Neural cell (in vitro differentiated cells): ENCODE measurements at regions not wholly inside any gene's neighbourhood (a gene's known extent, or its start where the extent isn't known, plus 50 kb on each side); places are given as distances from the start of the nearest gene placed in this dataset.

Experiments used
- H2AFZ ChIP-seq: fragments of 200-600, 300-800 bp; sonication (generic), shearing (Covaris generic); 2 replicates; pipeline ENCODE4 v1.6.0; 2014; ENCODE audit warnings: low read depth, mild to moderate bottlenecking, antibody characterized with exemption, low read length, moderate library complexity
- H3F3A ChIP-seq: fragments of 200-600 bp; shearing (Covaris generic); 2 replicates; pipeline ENCODE4 v1.6.1; 2016; ENCODE audit warnings: mild to moderate bottlenecking, moderate library complexity, mixed read lengths, antibody characterized with exemption, low read length; ENCODE audit not compliant: insufficient read depth, poor library complexity, severe bottlenecking
- H3K27ac ChIP-seq: fragments of 200-600, 300-800 bp; sonication (generic), shearing (Covaris generic); 2 replicates; pipeline ENCODE4 v1.5.1; 2014; ENCODE audit warnings: mild to moderate bottlenecking, low read length, moderate library complexity
- H3K27me3 ChIP-seq: fragments of 300-800, 200-600 bp; sonication (generic), shearing (Covaris generic); 2 replicates; pipeline ENCODE4 v1.6.0; 2014; ENCODE audit warnings: mild to moderate bottlenecking, low read depth, low read length, moderate library complexity; ENCODE audit not compliant: insufficient read depth
- H3K36me3 ChIP-seq: fragments of 300-800, 200-600 bp; sonication (generic), shearing (Covaris generic); 2 replicates; pipeline ENCODE4 v1.5.1; 2014; ENCODE audit warnings: mild to moderate bottlenecking, antibody characterized with exemption, low read length, moderate library complexity; ENCODE audit not compliant: insufficient read depth
- H3K4me2 ChIP-seq: fragments of 300-800, 200-600 bp; sonication (generic), shearing (Covaris generic); 2 replicates; pipeline ENCODE4 v1.6.0; 2014; ENCODE audit warnings: mild to moderate bottlenecking, low read length
- H3K4me3 ChIP-seq: fragments of 300-800, 200-600 bp; sonication (generic), shearing (Covaris generic); 2 replicates; pipeline ENCODE4 v1.5.1; 2014; ENCODE audit warnings: mild to moderate bottlenecking, low read length, moderate library complexity
- H3K79me2 ChIP-seq: fragments of 200-600 bp; shearing (Covaris generic); replicated peaks from 2 replicates; pipeline ENCODE4 v1.6.0; 2014; ENCODE audit warnings: mild to moderate bottlenecking, low read length, moderate library complexity; ENCODE audit not compliant: insufficient read depth
- H3K9ac ChIP-seq: fragments of 300-800, 200-600 bp; sonication (generic), shearing (Covaris generic); 2 replicates; pipeline ENCODE4 v1.6.1; 2016; ENCODE audit warnings: mild to moderate bottlenecking, low read length, mixed read lengths
- H3K9me2 ChIP-seq: fragments of 200-600 bp; shearing (Covaris generic); 2 replicates; pipeline ENCODE4 v1.6.1; 2016; ENCODE audit warnings: mild to moderate bottlenecking, low read length, mixed read lengths; ENCODE audit not compliant: insufficient read depth
- H3K9me3 ChIP-seq: fragments of 200-600, 300-800 bp; sonication (generic), shearing (Covaris generic); 2 replicates; pipeline ENCODE4 v1.6.1; 2016; ENCODE audit warnings: mild to moderate bottlenecking, mixed run types, low read length, moderate library complexity, mixed read lengths
- H4K20me1 ChIP-seq: fragments of 200-600 bp; shearing (Covaris generic); 2 replicates; pipeline ENCODE4 v1.6.1; 2016; ENCODE audit warnings: mild to moderate bottlenecking, mixed run types; ENCODE audit not compliant: insufficient read depth
- CTCF ChIP-seq: fragments of 450-650 bp; IDR thresholded peaks from 2 replicates; pipeline ENCODE4 v1.5.1; 2014; ENCODE audit warnings: antibody characterized with exemption, mild to moderate bottlenecking, moderate library complexity; ENCODE audit not compliant: poor library complexity, severe bottlenecking
- EP300 ChIP-seq: fragments of 450-650 bp; conservative IDR thresholded peaks from 2 replicates; pipeline ENCODE4 v1.6.1; 2014; ENCODE audit warnings: antibody characterized with exemption, mild to moderate bottlenecking, moderate library complexity; ENCODE audit not compliant: poor library complexity, severe bottlenecking
- EZH2 ChIP-seq: fragments of 200-600, 300-800 bp; shearing (Covaris generic), sonication (generic); IDR thresholded peaks from 2 replicates; pipeline ENCODE4 v1.6.1; 2014; ENCODE audit warnings: antibody characterized with exemption, low read length, borderline replicate concordance, mild to moderate bottlenecking; ENCODE audit not compliant: insufficient read depth, poor library complexity, severe bottlenecking
- MXI1 ChIP-seq: fragments of 450-650 bp; conservative IDR thresholded peaks from 2 replicates; pipeline ENCODE4 v1.6.1; 2014; ENCODE audit warnings: antibody characterized with exemption, mild to moderate bottlenecking; ENCODE audit not compliant: poor library complexity, severe bottlenecking
- POLR2AphosphoS5 ChIP-seq: IDR thresholded peaks from 2 replicates; pipeline ENCODE4 v1.6.1; 2012
- RAD21 ChIP-seq: fragments of 450-650 bp; conservative IDR thresholded peaks from 2 replicates; pipeline ENCODE4 v1.6.1; 2014; ENCODE audit warnings: antibody characterized with exemption, mild to moderate bottlenecking, moderate library complexity
- REST ChIP-seq: IDR thresholded peaks from 2 replicates; pipeline ENCODE4 v1.6.1; 2012; ENCODE audit warnings: borderline replicate concordance
- SMC3 ChIP-seq: fragments of 450-650 bp; conservative IDR thresholded peaks from 2 replicates; pipeline ENCODE4 v1.6.1; 2014; ENCODE audit warnings: antibody characterized with exemption, mild to moderate bottlenecking, moderate library complexity; ENCODE audit not compliant: poor library complexity
- TAF1 ChIP-seq: IDR thresholded peaks from 2 replicates; pipeline ENCODE4 v1.6.1; 2012; ENCODE audit warnings: low read depth

GRCh38 chr3:80554304-80554703 is 786.5 kb upstream of the ROBO1 start:
- Histone ChIP-seq H3K27ac (no peak overlapping the region), H3K4me3 (no peak overlapping the region), H3K79me2 (no peaks in the 10 kb centered on the region), H2AFZ (no peak overlapping the region), H3K9me2 (no peaks in the 10 kb centered on the region), H3K9ac (no peak overlapping the region), H3K9me3 (no peaks in the 10 kb centered on the region), H3K4me2 (no peak overlapping the region), H3K36me3 (no peaks in the 10 kb centered on the region), H3K27me3 (no peaks in the 10 kb centered on the region), H4K20me1 (no peaks in the 10 kb centered on the region), H3F3A (no peaks in the 10 kb centered on the region)
- TF ChIP-seq EP300 (no peak), RAD21 (no peak), EZH2 (no peak), POLR2AphosphoS5 (no peak), TAF1 (no peak), CTCF (no peak), REST (no peak), SMC3 (no peak), MXI1 (no peak)

GRCh38 chr3:80553211-80553610 is 785.4 kb upstream of the ROBO1 start:
- H3K27me3 ChIP-seq, result no peaks in the 10 kb centered on the region
- TF ChIP-seq POLR2AphosphoS5, result no peak
- TF ChIP-seq MXI1, result no peak
- no peak for TF ChIP-seq SMC3
- no peak for TF ChIP-seq EP300
- no peak for TF ChIP-seq EZH2
- TF ChIP-seq TAF1, result no peak
- TF ChIP-seq CTCF, result no peak
- no peak for TF ChIP-seq REST
- TF ChIP-seq RAD21, result no peak
- no peak overlapping the region for H3K9ac ChIP-seq
- no peaks in the 10 kb centered on the region for H3K36me3 ChIP-seq
- no peaks in the 10 kb centered on the region for H4K20me1 ChIP-seq
- H2AFZ ChIP-seq, result no peak overlapping the region
- H3K9me2 ChIP-seq, result no peaks in the 10 kb centered on the region
- no peak overlapping the region for H3K27ac ChIP-seq
- H3K79me2 ChIP-seq, result no peaks in the 10 kb centered on the region
- H3K9me3 ChIP-seq, result no peaks in the 10 kb centered on the region
- H3F3A ChIP-seq, result no peaks in the 10 kb centered on the region
- H3K4me2 ChIP-seq, result no peak overlapping the region
- H3K4me3 ChIP-seq, result no peak overlapping the region
